IPS-20b (cell line): ENCODE measurements at regions not wholly inside any gene's neighbourhood (a gene's known extent, or its start where the extent isn't known, plus 50 kb on each side); places are given as distances from the start of the nearest gene placed in this dataset.

Experiments used
- H3K27ac ChIP-seq: one replicate; pipeline ENCODE4 v1.5.1; 2013; ENCODE audit warnings: low read length
- H3K27me3 ChIP-seq: 2 replicates; pipeline ENCODE4 v1.6.1; 2013; ENCODE audit warnings: mild to moderate bottlenecking, low read length, inconsistent platforms; ENCODE audit not compliant: insufficient read depth
- H3K36me3 ChIP-seq: 2 replicates; pipeline ENCODE4 v1.6.1; 2013; ENCODE audit warnings: low read depth, mild to moderate bottlenecking, inconsistent platforms, low read length, moderate library complexity; ENCODE audit not compliant: insufficient read depth
- H3K4me1 ChIP-seq: 2 replicates; pipeline ENCODE4 v1.6.1; 2013; ENCODE audit warnings: mild to moderate bottlenecking, control low read depth, inconsistent platforms, low read length, moderate library complexity; ENCODE audit not compliant: insufficient read depth
- H3K4me3 ChIP-seq: 2 replicates; pipeline ENCODE4 v1.5.1; 2013; ENCODE audit warnings: mild to moderate bottlenecking, low read length, inconsistent platforms
- H3K9ac ChIP-seq: 2 replicates; pipeline ENCODE4 v1.6.1; 2013; ENCODE audit warnings: low read depth, mild to moderate bottlenecking, inconsistent platforms, low read length, moderate library complexity
- H3K9me3 ChIP-seq: 2 replicates; pipeline ENCODE4 v1.6.1; 2013; ENCODE audit warnings: mild to moderate bottlenecking, low read depth, low read length, inconsistent platforms; ENCODE audit not compliant: insufficient read depth

GRCh38 chr2:66699416-66699792 is 264.5 kb downstream of the MEIS1 start:
- Histone ChIP-seq H3K4me1 (peaks cover 31% of the 10 kb centered on the region), H3K9ac (no peak overlapping the region), H3K27me3 (no peaks in the 10 kb centered on the region), H3K27ac (no peak overlapping the region), H3K36me3 (no peaks in the 10 kb centered on the region), H3K9me3 (no peaks in the 10 kb centered on the region), H3K4me3 (peak overlapping the region; percentile 15; the same call in 1 of the 2 replicates)

GRCh38 chr2:66699793-66700676 is 265.1 kb downstream of the MEIS1 start:
- Histone ChIP-seq H3K36me3 (no peaks in the 10 kb centered on the region), H3K27me3 (no peaks in the 10 kb centered on the region), H3K27ac (no peak overlapping the region), H3K4me3 (peak overlapping the region; percentile 15; the same call in 1 of the 2 replicates), H3K9ac (no peak overlapping the region), H3K9me3 (no peaks in the 10 kb centered on the region), H3K4me1 (peaks cover 31% of the 10 kb centered on the region)

GRCh38 chr2:66700677-66701066 is 265.7 kb downstream of the MEIS1 start:
- H3K27me3 ChIP-seq = no peaks in the 10 kb centered on the region
- H3K9ac ChIP-seq = no peak overlapping the region
- H3K4me3 ChIP-seq = no peak overlapping the region
- H3K9me3 ChIP-seq = no peaks in the 10 kb centered on the region
- H3K27ac ChIP-seq = no peak overlapping the region
- H3K4me1 ChIP-seq = peaks cover 29% of the 10 kb centered on the region
- H3K36me3 ChIP-seq = no peaks in the 10 kb centered on the region

- Histone ChIP-seq H3K9ac (no peak overlapping the region), H3K36me3 (no peaks in the 10 kb centered on the region), H3K4me3 (no peak overlapping the region), H3K4me1 (peaks cover 29% of the 10 kb centered on the region), H3K27ac (no peak overlapping the region), H3K9me3 (no peaks in the 10 kb centered on the region), H3K27me3 (no peaks in the 10 kb centered on the region)
Observed at GRCh38 chr2:66701251-66701650, 266.3 kb downstream of the MEIS1 start.

GRCh38 chr2:66701656-66702055 is 266.7 kb downstream of the MEIS1 start:
- Histone ChIP-seq H3K27ac (no peak overlapping the region), H3K4me3 (no peak overlapping the region), H3K4me1 (peaks cover 29% of the 10 kb centered on the region), H3K9ac (no peak overlapping the region), H3K36me3 (no peaks in the 10 kb centered on the region), H3K27me3 (no peaks in the 10 kb centered on the region), H3K9me3 (no peaks in the 10 kb centered on the region)

- Histone ChIP-seq H3K9ac (no peak overlapping the region), H3K27ac (no peak overlapping the region), H3K4me3 (no peak overlapping the region), H3K27me3 (no peaks in the 10 kb centered on the region), H3K9me3 (no peaks in the 10 kb centered on the region), H3K4me1 (peaks cover 29% of the 10 kb centered on the region), H3K36me3 (no peaks in the 10 kb centered on the region)
Observed at GRCh38 chr2:66702301-66702700, 267.4 kb downstream of the MEIS1 start.

- Histone ChIP-seq H3K27ac (no peak overlapping the region), H3K27me3 (no peaks in the 10 kb centered on the region), H3K9me3 (no peaks in the 10 kb centered on the region), H3K36me3 (no peaks in the 10 kb centered on the region), H3K4me1 (peaks cover 12% of the 10 kb centered on the region; the same call in 1 of the 2 replicates), H3K9ac (no peak overlapping the region), H3K4me3 (no peak overlapping the region)
Observed at GRCh38 chr2:66704786-66705185, 269.9 kb downstream of the MEIS1 start.

- H3K9ac ChIP-seq = no peak overlapping the region
- H3K9me3 ChIP-seq = no peaks in the 10 kb centered on the region
- no peak overlapping the region for H3K27ac ChIP-seq
- H3K4me3 ChIP-seq = no peak overlapping the region
- H3K4me1 ChIP-seq = no peaks in the 10 kb centered on the region; the same call in 1 of the 2 replicates
- H3K27me3 ChIP-seq = no peaks in the 10 kb centered on the region
- H3K36me3 ChIP-seq = no peaks in the 10 kb centered on the region
Observed at GRCh38 chr2:66714610-66715009, 279.7 kb downstream of the MEIS1 start.

- Histone ChIP-seq H3K4me1 (no peaks in the 10 kb centered on the region; the same call in 1 of the 2 replicates), H3K4me3 (no peak overlapping the region), H3K9ac (no peak overlapping the region), H3K27ac (no peak overlapping the region), H3K36me3 (no peaks in the 10 kb centered on the region), H3K27me3 (no peaks in the 10 kb centered on the region), H3K9me3 (no peaks in the 10 kb centered on the region)
Observed at GRCh38 chr2:66717218-66717905, 282.4 kb downstream of the MEIS1 start.

GRCh38 chr2:66717973-66718372 is 283.0 kb downstream of the MEIS1 start:
- Histone ChIP-seq H3K4me1 (no peaks in the 10 kb centered on the region; the same call in 1 of the 2 replicates), H3K36me3 (no peaks in the 10 kb centered on the region), H3K9me3 (no peaks in the 10 kb centered on the region), H3K27ac (no peak overlapping the region), H3K4me3 (no peak overlapping the region), H3K27me3 (no peaks in the 10 kb centered on the region), H3K9ac (no peak overlapping the region)

- H3K4me1 ChIP-seq = peaks cover 4% of the 10 kb centered on the region; the same call in 1 of the 2 replicates
- no peak overlapping the region for H3K9ac ChIP-seq
- no peak overlapping the region for H3K27ac ChIP-seq
- no peak overlapping the region for H3K4me3 ChIP-seq
- H3K36me3 ChIP-seq = no peaks in the 10 kb centered on the region
- no peaks in the 10 kb centered on the region for H3K27me3 ChIP-seq
- H3K9me3 ChIP-seq = no peaks in the 10 kb centered on the region
Observed at GRCh38 chr2:66721776-66722175, 286.9 kb downstream of the MEIS1 start.

GRCh38 chr2:66724241-66724640 is 289.3 kb downstream of the MEIS1 start:
- no peaks in the 10 kb centered on the region for H3K9me3 ChIP-seq
- no peak overlapping the region for H3K27ac ChIP-seq
- H3K4me3 ChIP-seq = no peak overlapping the region
- peaks cover 7% of the 10 kb centered on the region; the same call in 1 of the 2 replicates for H3K4me1 ChIP-seq
- H3K9ac ChIP-seq = no peak overlapping the region
- no peaks in the 10 kb centered on the region for H3K36me3 ChIP-seq
- H3K27me3 ChIP-seq = no peaks in the 10 kb centered on the region
